ENCODE measurements at regions not wholly inside any gene's neighbourhood (a gene's known extent, or its start where the extent isn't known, plus 50 kb on each side); places are given as distances from the start of the nearest gene placed in this dataset.

- no peak for DNase-seq (ENCODE audit: low spot score)
- no peaks in the 10 kb centered on the region for H3K27me3 ChIP-seq (replicated peaks; ENCODE audit: insufficient read depth, low read depth, low read length, poor library complexity)
- no peaks in the 10 kb centered on the region for H3K4me1 ChIP-seq (ENCODE audit: insufficient read depth, low read length, poor library complexity, severe bottlenecking)
- CTCF ChIA-PET: no interaction called here
- H3K9me3 ChIP-seq (ENCODE audit: low read depth, low read length, poor library complexity, severe bottlenecking): no peaks in the 10 kb centered on the region
- no peak overlapping the region for H3K27ac ChIP-seq (ENCODE audit: low read depth, low read length, poor library complexity, severe bottlenecking)
- BruUV-seq (replicated peaks): no TSS peak
- no peaks in the 10 kb centered on the region for H3K36me3 ChIP-seq (ENCODE audit: insufficient read depth, low read length, poor library complexity, severe bottlenecking)
- intact Hi-C loops (cut with micrococcal nuclease; ENCODE audit: unreplicated experiment): no loop called here
- H3K4me3 ChIP-seq (ENCODE audit: low read depth, low read length, poor library complexity, severe bottlenecking): no peak overlapping the region
- no peak for TF ChIP-seq EZH2 (IDR thresholded peaks at IDR 0.05; ENCODE audit: borderline replicate concordance, low read depth, low read length, poor library complexity, severe bottlenecking)
- no peak for TF ChIP-seq CTCF (conservative IDR thresholded peaks at IDR 0.05; ENCODE audit: low read depth, low read length)
- POLR2A ChIA-PET (ENCODE audit: low non-redundant PET): no interaction called here
These were observed 1350.0 kb upstream of the ADGRL2 start for GRCh38 chr1:80450711-80451110.

GRCh38 chr1:80448081-80448480, 1352.7 kb upstream of the ADGRL2 start:
- POLR2A ChIA-PET (ENCODE audit: low non-redundant PET): no interaction called here
- no peak overlapping the region for H3K4me3 ChIP-seq (ENCODE audit: low read depth, low read length, poor library complexity, severe bottlenecking)
- no peaks in the 10 kb centered on the region for H3K36me3 ChIP-seq (ENCODE audit: insufficient read depth, low read length, poor library complexity, severe bottlenecking)
- no peaks in the 10 kb centered on the region for H3K9me3 ChIP-seq (ENCODE audit: low read depth, low read length, poor library complexity, severe bottlenecking)
- BruUV-seq (replicated peaks): no TSS peak
- intact Hi-C loops (cut with micrococcal nuclease; ENCODE audit: unreplicated experiment): no loop called here
- no peak for DNase-seq (ENCODE audit: low spot score)
- H3K27me3 ChIP-seq (replicated peaks; ENCODE audit: insufficient read depth, low read depth, low read length, poor library complexity): no peaks in the 10 kb centered on the region
- no peak overlapping the region for H3K27ac ChIP-seq (ENCODE audit: low read depth, low read length, poor library complexity, severe bottlenecking)
- H3K4me1 ChIP-seq (ENCODE audit: insufficient read depth, low read length, poor library complexity, severe bottlenecking): no peaks in the 10 kb centered on the region
- CTCF ChIA-PET: no interaction called here
- TF ChIP-seq CTCF (conservative IDR thresholded peaks at IDR 0.05; ENCODE audit: low read depth, low read length) (no peak), EZH2 (IDR thresholded peaks at IDR 0.05; ENCODE audit: borderline replicate concordance, low read depth, low read length, poor library complexity, severe bottlenecking) (no peak)

DNA sequence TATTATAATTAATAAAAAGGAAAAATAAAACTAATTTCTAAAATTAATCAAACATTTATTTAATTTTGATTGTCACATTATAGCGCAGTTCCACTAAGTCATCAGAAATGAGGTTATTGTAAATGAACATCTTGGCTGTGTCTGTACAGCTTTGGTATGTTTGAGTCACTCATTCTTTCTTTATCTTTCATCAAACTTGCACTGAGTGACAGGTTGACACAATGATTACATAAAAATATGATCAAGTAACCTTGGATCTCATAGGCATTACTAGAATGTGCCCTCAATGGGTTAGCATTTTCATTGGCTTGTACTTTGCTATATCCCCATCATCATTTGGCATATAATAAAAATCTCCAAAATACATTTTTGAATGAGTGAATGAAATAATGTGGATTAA, 1353.2 kb upstream of the ADGRL2 start:
- Histone ChIP-seq H3K36me3 (ENCODE audit: insufficient read depth, low read length, poor library complexity, severe bottlenecking) (no peaks in the 10 kb centered on the region), H3K4me1 (ENCODE audit: insufficient read depth, low read length, poor library complexity, severe bottlenecking) (no peaks in the 10 kb centered on the region), H3K27ac (ENCODE audit: low read depth, low read length, poor library complexity, severe bottlenecking) (no peak overlapping the region), H3K9me3 (ENCODE audit: low read depth, low read length, poor library complexity, severe bottlenecking) (no peaks in the 10 kb centered on the region), H3K27me3 (replicated peaks; ENCODE audit: insufficient read depth, low read depth, low read length, poor library complexity) (no peaks in the 10 kb centered on the region), H3K4me3 (ENCODE audit: low read depth, low read length, poor library complexity, severe bottlenecking) (no peak overlapping the region)
- ChIA-PET CTCF (no interaction called here), POLR2A (ENCODE audit: low non-redundant PET) (no interaction called here)
- intact Hi-C loops (cut with micrococcal nuclease; ENCODE audit: unreplicated experiment): no loop called here
- no TSS peak for BruUV-seq (replicated peaks)
- no peak for TF ChIP-seq EZH2 (IDR thresholded peaks at IDR 0.05; ENCODE audit: borderline replicate concordance, low read depth, low read length, poor library complexity, severe bottlenecking)
- no peak for TF ChIP-seq CTCF (conservative IDR thresholded peaks at IDR 0.05; ENCODE audit: low read depth, low read length)
- DNase-seq (ENCODE audit: low spot score): no peak

Measured in A673 (cell line).